ENCODE measurements at regions not wholly inside any gene's neighbourhood (a gene's known extent, or its start where the extent isn't known, plus 50 kb on each side); places are given as distances from the start of the nearest gene placed in this dataset.

DNA sequence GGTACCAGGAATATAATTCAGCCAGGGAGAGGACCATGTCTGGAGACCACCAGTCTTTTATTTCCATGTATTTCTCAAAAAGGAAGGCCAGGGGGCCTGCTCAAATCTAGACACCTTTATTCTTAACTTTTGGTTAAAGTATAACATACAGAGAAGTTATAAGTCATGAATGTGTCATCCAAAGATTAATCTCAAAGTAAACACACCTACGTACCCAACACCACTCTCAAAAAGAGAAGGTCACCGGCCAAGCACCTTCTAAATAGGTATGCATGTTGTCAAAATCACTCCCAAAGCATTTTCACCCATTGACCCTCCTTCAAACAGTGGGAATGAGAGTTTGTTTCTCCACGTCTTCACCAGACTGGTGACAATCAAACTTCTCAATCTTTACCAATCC is 60.0 kb upstream of the FZD10 start:
- FAIRE-seq: no peak
- peaks cover 8% of the 10 kb centered on the region; the same call in 2 of the 3 replicates for H3K4me1 ChIP-seq

DNA sequence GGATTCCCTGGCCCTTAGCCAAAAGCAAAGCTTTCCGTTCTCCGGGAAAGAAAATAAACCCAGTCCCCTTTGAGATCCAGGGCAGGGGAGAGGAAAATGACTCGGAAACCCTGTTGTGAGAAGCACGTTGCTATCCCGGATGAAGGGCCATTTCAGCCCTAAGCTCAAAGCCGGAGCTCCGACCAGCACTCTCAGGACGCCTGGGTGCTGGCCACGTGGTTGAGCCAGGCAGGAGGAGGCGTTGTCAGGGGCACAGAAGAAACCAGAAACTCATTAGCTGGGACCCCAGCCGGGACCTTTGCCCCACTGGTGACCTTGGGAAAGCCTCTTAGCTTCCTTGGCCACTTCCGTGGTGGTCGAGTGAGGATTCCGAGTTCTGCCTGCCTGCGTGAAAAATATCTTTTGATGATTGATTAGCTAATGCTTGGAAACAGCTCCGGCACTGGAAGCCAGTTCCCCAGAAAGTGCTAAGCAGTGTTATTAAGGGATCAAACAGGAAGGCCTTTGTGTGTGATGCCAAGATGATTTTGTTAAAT is 57.6 kb upstream of the FZD10 start:
- FAIRE-seq (no peak), DNase-seq (ENCODE audit: low read depth in 1 of 2, low spot score in 1 of 2) (no peak), ATAC-seq (no peak)
- Histone ChIP-seq H3K9me3 (peaks cover 8% of the 10 kb centered on the region; the same call in 2 of the 3 replicates), H3K27ac (no peak overlapping the region), H3K4me1 (peaks cover 8% of the 10 kb centered on the region; the same call in 2 of the 3 replicates), H3K4me3 (no peak overlapping the region), H3K4me2 (no peak overlapping the region)
- no peak for TF ChIP-seq CBX2 (IDR thresholded peaks at IDR 0.05; ENCODE audit: borderline replicate concordance, low read depth)
- TF ChIP-seq, protein P1, sequence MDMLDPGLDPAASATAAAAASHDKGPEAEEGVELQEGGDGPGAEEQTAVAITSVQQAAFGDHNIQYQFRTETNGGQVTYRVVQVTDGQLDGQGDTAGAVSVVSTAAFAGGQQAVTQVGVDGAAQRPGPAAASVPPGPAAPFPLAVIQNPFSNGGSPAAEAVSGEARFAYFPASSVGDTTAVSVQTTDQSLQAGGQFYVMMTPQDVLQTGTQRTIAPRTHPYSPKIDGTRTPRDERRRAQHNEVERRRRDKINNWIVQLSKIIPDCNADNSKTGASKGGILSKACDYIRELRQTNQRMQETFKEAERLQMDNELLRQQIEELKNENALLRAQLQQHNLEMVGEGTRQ (IDR thresholded peaks at IDR 0.05): no peak
- no peak for TF ChIP-seq NR3C1 (IDR thresholded peaks at IDR 0.05)
- TF ChIP-seq MAFK (IDR thresholded peaks at IDR 0.05; ENCODE audit: partially characterized antibody): no peak
- no peak for TF ChIP-seq RFX5 (IDR thresholded peaks at IDR 0.05)
- TF ChIP-seq, protein P2, sequence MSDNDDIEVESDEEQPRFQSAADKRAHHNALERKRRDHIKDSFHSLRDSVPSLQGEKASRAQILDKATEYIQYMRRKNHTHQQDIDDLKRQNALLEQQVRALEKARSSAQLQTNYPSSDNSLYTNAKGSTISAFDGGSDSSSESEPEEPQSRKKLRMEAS (IDR thresholded peaks at IDR 0.05): no peak
- TF ChIP-seq, protein P3, sequence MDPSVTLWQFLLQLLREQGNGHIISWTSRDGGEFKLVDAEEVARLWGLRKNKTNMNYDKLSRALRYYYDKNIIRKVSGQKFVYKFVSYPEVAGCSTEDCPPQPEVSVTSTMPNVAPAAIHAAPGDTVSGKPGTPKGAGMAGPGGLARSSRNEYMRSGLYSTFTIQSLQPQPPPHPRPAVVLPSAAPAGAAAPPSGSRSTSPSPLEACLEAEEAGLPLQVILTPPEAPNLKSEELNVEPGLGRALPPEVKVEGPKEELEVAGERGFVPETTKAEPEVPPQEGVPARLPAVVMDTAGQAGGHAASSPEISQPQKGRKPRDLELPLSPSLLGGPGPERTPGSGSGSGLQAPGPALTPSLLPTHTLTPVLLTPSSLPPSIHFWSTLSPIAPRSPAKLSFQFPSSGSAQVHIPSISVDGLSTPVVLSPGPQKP (IDR thresholded peaks at IDR 0.05; ENCODE audit: low read depth, low read length): no peak
- TF ChIP-seq RARB (CRISPR knock-in tag; IDR thresholded peaks at IDR 0.05): no peak
- TF ChIP-seq RNF2 (IDR thresholded peaks at IDR 0.05; ENCODE audit: borderline replicate concordance, low read depth): no peak
- 35% methylated on average over 16 of the region's 16 CpGs for WGBS (ENCODE audit: missing lambda C conversion rate)
- POLR2A ChIA-PET: no interaction called here
- CTCF ChIA-PET: interaction anchor here (1.2 kb wide), 1 partner anchor 29 kb away, joined by 3 read pairs; no protein-coding TSS in a partner anchor

More for the DNA sequence above, 60.0 kb upstream of the FZD10 start:
- TF ChIP-seq JUNB (IDR thresholded peaks at IDR 0.05) (no peak), ZNF302 (CRISPR knock-in tag; IDR thresholded peaks at IDR 0.05) (no peak), FOSL2 (IDR thresholded peaks at IDR 0.05) (no peak), FOSL2 (CRISPR knock-in tag; IDR thresholded peaks at IDR 0.05) (no peak), NR3C1 (IDR thresholded peaks at IDR 0.05) (no peak), PHF8 (IDR thresholded peaks at IDR 0.05; ENCODE audit: borderline replicate concordance, low read depth) (no peak), HOXB13 (CRISPR knock-in tag; IDR thresholded peaks at IDR 0.05; ENCODE audit: low read depth) (no peak)
- no peak for ATAC-seq
- no peak overlapping the region for H3K4me2 ChIP-seq
- ChIA-PET CTCF (no interaction called here), POLR2A (no interaction called here)
- DNase-seq (ENCODE audit: low read depth in 1 of 2, low spot score in 1 of 2): no peak
- no peaks in the 10 kb centered on the region; the same call in 2 of the 3 replicates for H3K9me3 ChIP-seq
- no peak overlapping the region for H3K27ac ChIP-seq
- no peak overlapping the region for H3K4me3 ChIP-seq
- 0% methylated on average over 3 of the region's 3 CpGs for WGBS (ENCODE audit: missing lambda C conversion rate)

DNA sequence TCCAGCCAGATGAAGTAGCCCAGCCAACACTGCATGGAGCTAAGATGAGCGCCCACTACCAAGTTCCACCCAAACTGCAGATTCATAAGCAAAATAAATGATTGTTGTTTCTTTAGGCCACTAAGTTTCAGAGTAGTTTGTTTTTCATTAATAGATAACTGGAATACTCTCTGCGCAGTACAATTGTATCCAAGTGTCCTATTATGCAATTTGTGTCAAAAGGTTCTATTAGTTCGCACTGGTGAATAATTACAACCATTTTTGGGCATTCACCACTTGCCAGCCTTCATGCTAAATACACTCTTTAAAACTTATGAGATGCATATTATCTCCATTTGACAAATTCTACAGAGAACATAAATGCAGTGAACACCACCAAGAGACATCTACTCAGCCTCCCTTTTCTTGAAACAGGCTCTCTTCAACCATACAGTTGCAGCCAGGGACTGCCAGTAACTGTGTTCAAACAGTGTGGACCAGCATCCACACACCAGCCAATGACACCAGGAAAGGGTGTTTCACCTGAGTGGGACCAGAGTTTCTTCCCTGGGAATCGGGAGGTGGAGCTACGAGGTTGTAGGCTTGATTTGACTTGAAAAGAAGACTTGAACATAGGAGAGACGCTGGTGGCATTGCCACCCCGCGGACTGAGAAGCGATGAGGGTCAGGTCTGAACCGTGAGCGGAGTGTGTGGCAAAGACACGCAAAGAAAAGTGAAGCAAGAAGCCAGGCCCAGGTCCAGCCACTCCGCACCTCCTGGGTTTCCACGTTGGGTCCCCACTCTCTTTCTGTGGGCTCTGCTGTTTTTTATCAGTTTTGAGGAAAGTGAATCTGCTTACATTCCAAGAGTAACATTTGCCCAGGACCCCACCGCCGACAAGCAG is 53.0 kb upstream of the FZD10 start:
- POLR2A ChIA-PET: no interaction called here
- Histone ChIP-seq H3K4me1 (no peaks in the 10 kb centered on the region), H3K4me2 (no peak overlapping the region), H3K27ac (no peak overlapping the region), H3K9me3 (peaks cover 8% of the 10 kb centered on the region; the same call in 2 of the 3 replicates), H3K4me3 (no peak overlapping the region)
- DNase-seq (ENCODE audit: low read depth in 1 of 2, low spot score in 1 of 2): no peak
- CTCF ChIA-PET: no interaction called here
- TF ChIP-seq ZC3H11A (IDR thresholded peaks at IDR 0.05) (no peak), NPAS2 (CRISPR knock-in tag; IDR thresholded peaks at IDR 0.05; ENCODE audit: borderline replicate concordance) (no peak), MAZ (IDR thresholded peaks at IDR 0.05; ENCODE audit: borderline replicate concordance, low read depth, low read length) (no peak), CBX8 (IDR thresholded peaks at IDR 0.05) (no peak), HEYL (CRISPR knock-in tag; IDR thresholded peaks at IDR 0.05) (no peak), SREBF2 (IDR thresholded peaks at IDR 0.05) (no peak)
- TF ChIP-seq, protein P3 (IDR thresholded peaks at IDR 0.05; ENCODE audit: low read depth, low read length): no peak
- WGBS (ENCODE audit: missing lambda C conversion rate): 42% methylated on average over 16 of the region's 16 CpGs
- ATAC-seq: no peak
- no peak for FAIRE-seq
